ENCODE measurements at regions not wholly inside any gene's neighbourhood (a gene's known extent, or its start where the extent isn't known, plus 50 kb on each side); places are given as distances from the start of the nearest gene placed in this dataset.
"Not testable (repeated sequence)": the region's sequence is repeated elsewhere in the genome, so short reads cannot be mapped to it uniquely, and the experiment has no call there.

DNA sequence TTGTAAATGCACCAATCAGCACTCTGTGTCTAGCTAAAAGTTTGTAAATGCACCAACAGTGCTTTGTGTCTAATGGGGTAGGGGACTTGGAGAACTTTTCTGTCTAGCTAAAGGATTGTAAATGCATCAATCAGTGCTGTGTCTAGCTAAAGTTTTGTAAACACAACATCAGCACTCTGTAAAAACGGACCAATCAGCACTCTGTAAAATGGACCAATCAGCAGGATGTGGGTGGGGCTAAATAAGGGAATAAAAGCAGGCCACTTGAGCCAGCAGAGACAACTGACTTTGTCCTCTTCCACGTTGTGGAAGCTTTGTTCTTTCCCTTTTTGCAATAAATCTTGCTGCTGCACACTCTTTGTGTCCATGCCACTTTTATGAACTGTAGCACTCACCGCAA, 346.3 kb downstream of the LMBRD1 start:
- H3K4me1 ChIP-seq (ENCODE audit: control insufficient read depth in 5 of 5, insufficient read depth in 5 of 5, low read length in 5 of 5); H3K27ac ChIP-seq (ENCODE audit: low read depth in 1 of 2, low read length in 1 of 2): not testable (repeated sequence)

GRCh38 chr6:69449887-69450286, 346.9 kb downstream of the LMBRD1 start:
- Histone ChIP-seq H3K4me1 (ENCODE audit: control insufficient read depth in 5 of 5, insufficient read depth in 5 of 5, low read length in 5 of 5) (no peaks in the 10 kb centered on the region), H3K27ac (ENCODE audit: low read depth in 1 of 2, low read length in 1 of 2) (no peak overlapping the region), H3K9me3 (ENCODE audit: control insufficient read depth in 4 of 4, insufficient read depth in 3 of 4, low read length in 3 of 4) (peaks cover 0 to 14% (median 4%) of the 10 kb centered on the region in 4 donors), H3K27me3 (ENCODE audit: control insufficient read depth in 3 of 3, insufficient read depth in 3 of 3, low read length in 2 of 3) (no peaks in the 10 kb centered on the region), H3K36me3 (ENCODE audit: control insufficient read depth in 4 of 4, insufficient read depth in 4 of 4, low read length in 4 of 4) (no peaks in the 10 kb centered on the region), H3K4me3 (no peak overlapping the region), H3K9ac (ENCODE audit: insufficient read depth in 1 of 2, low read length in 2 of 2) (no peak overlapping the region)
- DNase-seq: no peak
- ATAC-seq (ENCODE audit: insufficient read depth, low FRiP score): no peak
- TF ChIP-seq CTCF (IDR thresholded peaks at IDR 0.05; ENCODE audit: control extremely low read depth, extremely low read depth): no peak
- 95 to 99% methylated on average over 8 of the region's 8 CpGs for WGBS, 2 donors

More for the DNA sequence above, 346.3 kb downstream of the LMBRD1 start:
- peaks cover 0 to 12% (median 4%) of the 10 kb centered on the region in 4 donors for H3K9me3 ChIP-seq (ENCODE audit: control insufficient read depth in 4 of 4, insufficient read depth in 3 of 4, low read length in 3 of 4)
- 69 to 71% methylated on average over 3 of the region's 3 CpGs for WGBS, 2 donors
- H3K4me3 ChIP-seq; H3K36me3 ChIP-seq (ENCODE audit: control insufficient read depth in 4 of 4, insufficient read depth in 4 of 4, low read length in 4 of 4); DNase-seq; H3K9ac ChIP-seq (ENCODE audit: insufficient read depth in 1 of 2, low read length in 2 of 2); ATAC-seq (ENCODE audit: insufficient read depth, low FRiP score); H3K27me3 ChIP-seq (ENCODE audit: control insufficient read depth in 3 of 3, insufficient read depth in 3 of 3, low read length in 2 of 3): not testable (repeated sequence)

Data from lung (tissue), 11 donors.